Stomach (tissue), 8 donors: ENCODE measurements at regions not wholly inside any gene's neighbourhood (a gene's known extent, or its start where the extent isn't known, plus 50 kb on each side); places are given as distances from the start of the nearest gene placed in this dataset.

Experiments
- DNase-seq, 2 donors: peaks; one replicate each; pipeline versions ENCODE4 v3.0.0 to v3.0.0-alpha.2; 2013 to 2019
- H3K27ac ChIP-seq, 5 donors: fragments of 200-600 bp in 4 of 5; sonication (generic) in 4 of 5; one replicate each; pipeline ENCODE4 v1.5.1; 2013 to 2019; ENCODE audit warnings: mild to moderate bottlenecking in 1 of 5, moderate library complexity in 1 of 5
- H3K27me3 ChIP-seq, 3 donors: fragments of 200-600 bp; sonication (generic); one replicate each; pipeline ENCODE4 v1.5.1; 2017 to 2019; ENCODE audit warnings: mixed run types in 1 of 3
- H3K36me3 ChIP-seq, 4 donors: fragments of 200-600 bp; sonication (generic); 1 replicate in 3 of 4; 2 replicates in 1 of 4; pipeline ENCODE4 v1.5.1; 2016 to 2019
- H3K4me1 ChIP-seq, 4 donors: fragments of 200-600 bp; sonication (generic); one replicate each; pipeline ENCODE4 v1.5.1; 2016 to 2019
- H3K4me3 ChIP-seq, 4 donors: fragments of 200-600 bp; sonication (generic) in 3 of 4; one replicate each; pipeline ENCODE4 v1.5.1; 2016 to 2019; ENCODE audit warnings: mild to moderate bottlenecking in 1 of 4
- H3K9me3 ChIP-seq, 4 donors: fragments of 200-600 bp; sonication (generic); one replicate each; pipeline ENCODE4 v1.5.1; 2016 to 2019
- EP300 ChIP-seq: sonication (generic); formaldehyde crosslinking; IDR thresholded peaks from one replicate; pipeline ENCODE4 v1.6.1; 2017; ENCODE audit warnings: antibody characterized with exemption
- POLR2A ChIP-seq, 4 donors: fragments of 450-650 bp; IDR thresholded peaks; one replicate each; pipeline ENCODE4 v1.6.1; 2016; ENCODE audit warnings: antibody characterized with exemption in 4 of 4, control low read depth in 2 of 4, mild to moderate bottlenecking in 1 of 4, moderate library complexity in 1 of 4
- POLR2AphosphoS5 ChIP-seq, 3 donors: sonication (generic); formaldehyde crosslinking; IDR thresholded peaks; one replicate each; pipeline ENCODE4 v1.6.1; 2016; ENCODE audit warnings: antibody characterized with exemption in 3 of 3
- WGBS, 5 donors: extraction: QIAGEN DNeasy Blood & Tissue Kit in 3 of 5; methylation state at CpG; one replicate each; pipeline versions ENCODE4 v1.1.5 to v1.1.7; 2013 to 2018; 5-methylcytosine and 5-hydroxymethylcytosine counted together
- intact Hi-C: fragments of 100-400 bp; cut with DNase I; formaldehyde crosslinking; loops from one replicate; pipeline ENCODE4 v1.15.1; 2023; ENCODE audit warnings: low total_unique reads
- TF ChIP-seq, protein P1 (sequence below), 7 experiments: fragments of 450-650 bp in 4 of 7; fragments of 200-600 bp in 3 of 7; sonication (generic) in 3 of 7; IDR thresholded peaks; one replicate each; pipeline ENCODE4 v1.5.1; 2016 to 2019; ENCODE audit warnings: antibody characterized with exemption in 7 of 7, control low read depth in 2 of 7, mild to moderate bottlenecking in 1 of 7
- donor health status: healthy with polysubstance abuse.
- donor health status: Bipolar disorder and iron deficiency.
- donor health status: healthy.

DNA sequence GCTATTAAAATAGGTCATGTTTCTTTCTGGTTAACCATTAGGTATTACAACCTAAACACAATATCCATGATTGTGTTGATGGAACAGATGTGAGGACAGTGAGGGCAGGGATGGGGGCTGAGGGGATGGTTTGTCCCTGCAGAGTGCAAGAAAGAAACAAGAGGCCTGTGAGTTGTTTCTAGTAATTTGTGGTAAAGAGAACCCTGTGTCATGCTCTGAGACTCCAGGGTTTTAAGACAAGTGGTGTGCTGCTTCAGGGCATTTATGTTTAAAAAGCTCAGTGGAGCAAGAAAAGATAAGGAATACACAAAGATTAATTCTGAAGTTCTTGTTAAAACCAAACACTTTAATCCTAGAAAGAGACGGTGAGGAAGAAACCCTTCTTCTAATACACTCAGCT is 656.5 kb downstream of the TLE1 start:
- no peak for TF ChIP-seq POLR2A (IDR thresholded peaks at IDR 0.05)
- TF ChIP-seq EP300 = no peak
- TF ChIP-seq, protein P1, sequence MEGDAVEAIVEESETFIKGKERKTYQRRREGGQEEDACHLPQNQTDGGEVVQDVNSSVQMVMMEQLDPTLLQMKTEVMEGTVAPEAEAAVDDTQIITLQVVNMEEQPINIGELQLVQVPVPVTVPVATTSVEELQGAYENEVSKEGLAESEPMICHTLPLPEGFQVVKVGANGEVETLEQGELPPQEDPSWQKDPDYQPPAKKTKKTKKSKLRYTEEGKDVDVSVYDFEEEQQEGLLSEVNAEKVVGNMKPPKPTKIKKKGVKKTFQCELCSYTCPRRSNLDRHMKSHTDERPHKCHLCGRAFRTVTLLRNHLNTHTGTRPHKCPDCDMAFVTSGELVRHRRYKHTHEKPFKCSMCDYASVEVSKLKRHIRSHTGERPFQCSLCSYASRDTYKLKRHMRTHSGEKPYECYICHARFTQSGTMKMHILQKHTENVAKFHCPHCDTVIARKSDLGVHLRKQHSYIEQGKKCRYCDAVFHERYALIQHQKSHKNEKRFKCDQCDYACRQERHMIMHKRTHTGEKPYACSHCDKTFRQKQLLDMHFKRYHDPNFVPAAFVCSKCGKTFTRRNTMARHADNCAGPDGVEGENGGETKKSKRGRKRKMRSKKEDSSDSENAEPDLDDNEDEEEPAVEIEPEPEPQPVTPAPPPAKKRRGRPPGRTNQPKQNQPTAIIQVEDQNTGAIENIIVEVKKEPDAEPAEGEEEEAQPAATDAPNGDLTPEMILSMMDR (IDR thresholded peaks at IDR 0.05) = no peak
- TF ChIP-seq POLR2AphosphoS5 (IDR thresholded peaks at IDR 0.05) = no peak
- Histone ChIP-seq H3K9me3 (no peaks in the 10 kb centered on the region), H3K27ac (no peak overlapping the region), H3K4me3 (no peak overlapping the region), H3K4me1 (no peaks in the 10 kb centered on the region), H3K36me3 (no peaks in the 10 kb centered on the region), H3K27me3 (no peaks in the 10 kb centered on the region)
- DNase-seq = no peak
- WGBS, 5 donors = 11 to 20% (median 17%) methylated on average over 1 of the region's 1 CpG
- intact Hi-C loops = no loop called here

DNA sequence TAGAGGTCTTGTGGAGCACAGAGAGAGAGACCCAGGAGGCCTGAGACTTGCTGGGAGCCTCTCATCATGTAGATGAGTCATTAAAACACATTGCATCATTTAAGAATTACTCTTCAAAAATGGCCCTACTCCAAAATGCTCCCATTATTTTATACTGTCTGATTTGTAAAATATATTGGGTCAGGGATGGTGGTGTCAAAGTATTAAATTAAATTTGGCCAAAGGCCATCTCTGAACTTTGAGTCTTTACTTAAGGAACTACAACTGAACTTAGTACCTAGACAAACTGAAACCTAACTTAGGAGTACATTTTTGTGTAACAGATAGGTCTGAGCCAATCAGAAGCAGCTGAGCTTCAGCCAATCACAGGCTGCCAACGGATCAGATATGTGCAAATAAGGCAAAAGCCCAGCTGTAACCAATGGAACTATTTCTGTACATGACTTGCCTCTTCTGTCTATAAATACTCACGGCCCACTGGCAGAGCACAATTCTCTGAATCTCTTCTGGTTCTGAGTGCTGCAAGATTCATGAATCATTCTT is 657.2 kb downstream of the TLE1 start:
- WGBS, 5 donors = 49 to 69% (median 63%) methylated on average over 2 of the region's 2 CpGs
- intact Hi-C loops = no loop called here
- H3K9me3 ChIP-seq = no peaks in the 10 kb centered on the region
- H3K27me3 ChIP-seq = no peaks in the 10 kb centered on the region
- TF ChIP-seq EP300 = no peak
- no peak for TF ChIP-seq POLR2AphosphoS5 (IDR thresholded peaks at IDR 0.05)
- TF ChIP-seq, protein P1 (IDR thresholded peaks at IDR 0.05) = no peak
- no peak for TF ChIP-seq POLR2A (IDR thresholded peaks at IDR 0.05)
- DNase-seq = peak in 1 of 2 donors; percentile 41
- H3K36me3 ChIP-seq = no peaks in the 10 kb centered on the region
- H3K4me1 ChIP-seq = no peaks in the 10 kb centered on the region
- no peak overlapping the region for H3K4me3 ChIP-seq
- no peak overlapping the region for H3K27ac ChIP-seq

DNA sequence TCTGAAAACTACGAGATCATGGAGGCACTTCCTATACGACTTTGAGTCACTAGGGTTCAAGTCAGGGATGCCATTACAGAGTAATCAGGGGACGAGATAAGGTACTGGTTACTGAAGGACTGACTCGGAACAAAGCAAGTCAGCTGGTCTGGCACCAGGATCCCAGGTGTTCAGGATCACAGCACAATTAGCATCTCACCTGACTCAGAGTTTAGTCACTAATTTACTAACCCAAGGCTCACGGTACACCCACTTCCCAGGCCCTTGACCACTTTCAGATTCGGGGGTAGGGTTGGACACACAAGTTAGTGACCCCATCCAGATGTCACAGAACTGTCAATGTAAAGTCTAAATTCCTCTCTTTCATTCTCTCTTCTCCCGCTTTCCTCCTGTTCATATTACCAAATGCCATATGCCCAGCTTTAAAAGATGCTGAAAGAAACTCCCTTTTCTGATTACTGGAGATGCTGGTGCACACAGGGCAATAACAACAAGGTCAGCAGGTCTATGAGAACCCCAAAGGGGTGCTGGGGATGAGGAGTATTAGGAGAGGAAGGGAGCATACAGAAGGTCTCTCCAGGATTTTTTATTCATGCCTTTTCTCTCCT is 657.8 kb downstream of the TLE1 start:
- 53 to 84% (median 67%) methylated on average over 7 of the region's 7 CpGs for WGBS, 5 donors
- Histone ChIP-seq H3K27me3 (no peaks in the 10 kb centered on the region), H3K4me1 (no peaks in the 10 kb centered on the region), H3K36me3 (no peaks in the 10 kb centered on the region), H3K27ac (no peak overlapping the region), H3K9me3 (no peaks in the 10 kb centered on the region), H3K4me3 (no peak overlapping the region)
- TF ChIP-seq POLR2AphosphoS5 (IDR thresholded peaks at IDR 0.05) = no peak
- peak in 1 of 2 donors; percentile 5 for DNase-seq
- intact Hi-C loops = no loop called here

DNA sequence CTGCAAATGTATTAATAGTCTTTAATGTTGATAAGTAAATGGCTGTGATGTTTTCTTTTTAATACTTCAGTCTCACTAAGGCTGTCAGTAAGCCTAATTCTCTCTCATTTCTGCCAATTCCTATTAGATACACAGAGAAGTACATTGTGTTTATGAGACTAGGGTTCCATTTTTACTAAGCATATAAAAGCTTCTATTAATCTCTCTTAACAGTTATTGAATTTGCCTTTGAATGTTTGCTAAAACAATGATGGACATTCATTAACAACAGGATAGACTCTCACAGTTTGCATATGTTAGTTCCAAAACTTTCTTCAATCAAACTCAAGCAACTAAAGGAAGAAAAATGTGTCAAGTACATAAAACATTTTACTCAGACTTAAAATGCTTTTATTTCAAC is 659.3 kb downstream of the TLE1 start:
- TF ChIP-seq EP300 (no peak), POLR2A (IDR thresholded peaks at IDR 0.05) (no peak), POLR2AphosphoS5 (IDR thresholded peaks at IDR 0.05) (no peak)
- TF ChIP-seq, protein P1 (IDR thresholded peaks at IDR 0.05) = no peak
- intact Hi-C loops = no loop called here
- Histone ChIP-seq H3K9me3 (no peaks in the 10 kb centered on the region), H3K27me3 (no peaks in the 10 kb centered on the region), H3K4me1 (no peaks in the 10 kb centered on the region), H3K27ac (no peak overlapping the region), H3K36me3 (no peaks in the 10 kb centered on the region), H3K4me3 (no peak overlapping the region)
- DNase-seq = no peak

DNA sequence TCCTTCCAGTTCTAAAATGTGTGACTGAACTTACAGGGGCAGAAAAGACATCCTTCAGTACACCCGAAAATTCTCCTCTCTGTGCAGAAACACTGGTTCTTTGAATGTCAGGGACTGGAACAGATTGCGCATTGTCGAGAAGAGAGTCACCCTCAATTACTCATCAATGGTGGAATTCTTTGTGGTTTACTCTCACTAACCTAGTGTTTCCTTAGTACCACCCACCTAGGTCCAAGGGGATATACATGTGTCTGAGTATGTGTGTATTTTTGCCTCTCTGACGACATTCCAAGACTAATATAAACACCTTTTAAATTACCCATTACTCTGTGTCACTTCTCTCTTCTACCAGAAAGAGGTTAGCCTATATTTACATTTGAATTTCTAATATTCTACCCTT is 660.8 kb downstream of the TLE1 start:
- TF ChIP-seq EP300 (no peak), POLR2A (IDR thresholded peaks at IDR 0.05) (no peak), POLR2AphosphoS5 (IDR thresholded peaks at IDR 0.05) (no peak)
- TF ChIP-seq, protein P1 (IDR thresholded peaks at IDR 0.05) = no peak
- Histone ChIP-seq H3K36me3 (no peaks in the 10 kb centered on the region), H3K27me3 (no peaks in the 10 kb centered on the region), H3K27ac (no peak overlapping the region), H3K9me3 (no peaks in the 10 kb centered on the region), H3K4me3 (no peak overlapping the region), H3K4me1 (no peaks in the 10 kb centered on the region)
- DNase-seq = peak in 1 of 2 donors; percentile 16
- 65 to 77% (median 74%) methylated on average over 4 of the region's 4 CpGs for WGBS, 5 donors
- intact Hi-C loops = no loop called here
